Liver (tissue), 3 donors: ENCODE measurements at regions not wholly inside any gene's neighbourhood (a gene's known extent, or its start where the extent isn't known, plus 50 kb on each side); places are given as distances from the start of the nearest gene placed in this dataset.

Source experiments
- CTCF ChIP-seq: fragments of 150-350 bp; IDR thresholded peaks from 2 replicates; pipeline ENCODE4 v1.5.1; 2017; ENCODE audit warnings: improper control_type of control experiment, low read depth, low read length; ENCODE audit not compliant: missing input control
- GABPA ChIP-seq, 2 donors: IDR thresholded peaks in 1 of 2; conservative IDR thresholded peaks in 1 of 2; 2 replicates each; pipeline ENCODE4 v1.6.1; 2016; ENCODE audit warnings: antibody characterized with exemption in 2 of 2, mild to moderate bottlenecking in 1 of 2, moderate library complexity in 1 of 2
- donor health status: healthy.
- donor health status: healthy.

- TF ChIP-seq CTCF (no peak), GABPA (IDR thresholded peaks at IDR 0.05 in 1 of 2, conservative IDR thresholded peaks at IDR 0.05 in 1 of 2) (no peak)
Observed at GRCh38 chr11:134486704-134487103, 74.7 kb upstream of the B3GAT1 start.
